Erythroblast (primary cell): ENCODE measurements at regions not wholly inside any gene's neighbourhood (a gene's known extent, or its start where the extent isn't known, plus 50 kb on each side); places are given as distances from the start of the nearest gene placed in this dataset.

Experiments used
- GATA1 ChIP-seq: IDR thresholded peaks from 2 replicates; pipeline ENCODE4 v1.6.1; 2011; ENCODE audit warnings: low read depth, mild to moderate bottlenecking, control low read depth, low read length, moderate library complexity
- POLR2A ChIP-seq: IDR thresholded peaks from 2 replicates; pipeline ENCODE4 v1.6.1; 2011; ENCODE audit warnings: mild to moderate bottlenecking, low read length

- TF ChIP-seq POLR2A (no peak), GATA1 (no peak)
These were observed 126.1 kb downstream of the TRIM29 start for GRCh38 chr11:120011836-120012235.
